ENCODE measurements at regions not wholly inside any gene's neighbourhood (a gene's known extent, or its start where the extent isn't known, plus 50 kb on each side); places are given as distances from the start of the nearest gene placed in this dataset.
"Not testable (repeated sequence)": the region's sequence is repeated elsewhere in the genome, so short reads cannot be mapped to it uniquely, and the experiment has no call there.

DNA sequence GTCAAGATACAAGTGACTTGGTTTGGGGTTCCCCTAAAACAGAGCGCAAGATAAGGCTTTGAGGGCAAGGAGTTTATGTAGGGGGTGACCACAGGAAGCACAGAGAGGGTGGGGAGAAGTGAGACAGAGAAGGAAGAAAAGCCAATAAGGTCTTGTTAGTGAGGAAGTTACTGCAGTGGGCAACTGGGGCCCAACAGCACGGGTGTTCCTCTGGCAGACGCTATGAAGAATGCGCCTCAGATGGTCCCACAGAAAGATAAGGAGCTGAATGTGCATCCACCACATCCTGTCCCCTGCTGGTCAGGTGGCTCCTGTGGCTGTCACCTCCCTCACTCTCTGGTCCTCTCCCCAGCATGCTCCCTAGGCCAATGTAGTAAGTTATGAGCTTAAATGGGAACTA, 333.5 kb downstream of the TSHZ3 start:
- no peak for DNase-seq

DNA sequence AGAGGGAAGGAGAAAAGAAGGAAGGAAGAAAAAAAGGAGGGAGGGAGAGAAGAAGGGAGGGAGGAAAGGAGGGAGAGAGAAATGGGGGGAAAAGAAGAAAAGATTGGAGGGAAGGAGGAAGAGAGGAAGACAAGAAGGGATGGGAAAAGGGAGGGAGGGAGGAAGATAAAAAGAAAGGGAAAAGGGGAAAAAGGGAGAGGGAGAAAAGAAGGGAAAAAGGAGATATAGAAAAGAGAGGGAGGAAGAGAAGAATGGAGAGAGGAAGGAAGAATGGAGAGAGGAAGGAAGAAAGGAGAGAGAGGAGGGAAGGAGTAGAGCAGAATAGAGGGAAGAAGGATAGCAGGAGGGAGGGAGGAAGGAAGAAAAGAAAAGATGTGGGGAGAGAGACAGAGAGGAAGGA, 334.6 kb downstream of the TSHZ3 start:
- no peak for DNase-seq

GRCh38 chr19:31013384-31014020, 335.7 kb downstream of the TSHZ3 start:
- DNase-seq = no peak

DNA sequence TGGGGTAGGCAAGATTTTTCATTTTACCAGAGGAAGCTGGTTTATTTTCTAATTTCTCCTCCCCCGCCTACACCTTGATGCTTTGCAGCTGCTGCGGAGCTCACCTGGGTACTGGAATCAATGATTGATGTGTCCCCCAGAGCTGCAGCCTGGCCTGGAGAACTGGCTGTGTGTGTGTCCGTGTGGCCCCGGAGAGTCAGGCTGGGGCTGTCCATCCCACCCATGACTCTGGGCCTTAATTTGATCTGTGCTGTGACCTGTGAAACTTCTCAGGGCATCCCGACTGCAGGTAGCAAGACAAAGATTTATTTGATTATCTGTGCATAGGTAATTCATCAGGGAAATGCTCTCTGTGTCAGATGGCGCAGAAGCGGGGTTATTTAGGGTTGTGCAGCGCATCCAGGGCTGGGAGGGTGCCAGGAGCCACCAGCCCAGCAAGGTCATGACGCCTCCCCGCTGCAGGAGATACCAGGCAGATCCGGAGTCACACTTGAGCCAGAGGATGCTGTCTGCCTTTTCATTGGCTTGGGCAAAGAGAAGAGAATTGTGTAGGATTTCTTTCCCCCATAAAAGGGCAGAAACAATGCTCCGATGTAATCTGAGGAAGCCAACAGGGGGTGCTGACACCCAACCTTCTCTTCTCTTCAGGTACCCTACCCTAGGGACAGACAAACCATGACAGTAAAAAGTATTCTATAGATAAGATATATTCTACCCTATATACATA, 346.6 kb downstream of the TSHZ3 start:
- DNase-seq = no peak

- no peak for DNase-seq
Measured at GRCh38 chr19:31001991-31002390, 347.2 kb downstream of the TSHZ3 start.

GRCh38 chr19:31000913-31001312, 348.3 kb downstream of the TSHZ3 start:
- DNase-seq = no peak

GRCh38 chr19:30999726-31000125, 349.5 kb downstream of the TSHZ3 start:
- no peak for DNase-seq

- no peak for DNase-seq
Measured at GRCh38 chr19:30997222-30997621, 352.0 kb downstream of the TSHZ3 start.

GRCh38 chr19:30978639-30979038, 370.6 kb downstream of the TSHZ3 start:
- no peak for DNase-seq

GRCh38 chr19:30969591-30969990, 379.6 kb downstream of the TSHZ3 start:
- DNase-seq = no peak

- DNase-seq = no peak
Measured at GRCh38 chr19:30968841-30969399, 380.3 kb downstream of the TSHZ3 start.

GRCh38 chr19:30968210-30968609, 381.0 kb downstream of the TSHZ3 start:
- DNase-seq = no peak

GRCh38 chr19:30966486-30966885, 382.8 kb downstream of the TSHZ3 start:
- no peak for DNase-seq

DNA sequence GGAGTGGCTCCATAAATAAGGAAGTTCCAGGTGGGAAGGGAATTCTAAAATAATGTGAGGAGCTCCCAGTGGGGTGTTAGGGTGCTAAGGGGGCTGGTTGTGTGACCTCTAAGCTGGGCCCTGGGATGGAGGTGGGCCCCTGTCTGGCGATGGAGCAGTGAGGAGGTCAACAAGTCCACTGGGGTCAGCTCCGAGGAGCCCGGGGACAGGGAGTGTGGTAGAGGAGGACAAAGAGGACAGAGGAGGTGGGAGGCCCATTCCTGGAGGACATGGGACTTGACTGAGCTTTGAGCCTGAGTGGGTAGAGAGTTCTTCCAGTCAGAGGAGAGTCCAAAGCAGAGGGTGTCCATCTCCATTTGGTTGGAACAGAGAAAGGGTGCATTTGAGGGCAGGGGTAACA, 390.2 kb downstream of the TSHZ3 start:
- no peak for DNase-seq

- DNase-seq = no peak
Measured at GRCh38 chr19:30955112-30956104, 393.8 kb downstream of the TSHZ3 start.

DNA sequence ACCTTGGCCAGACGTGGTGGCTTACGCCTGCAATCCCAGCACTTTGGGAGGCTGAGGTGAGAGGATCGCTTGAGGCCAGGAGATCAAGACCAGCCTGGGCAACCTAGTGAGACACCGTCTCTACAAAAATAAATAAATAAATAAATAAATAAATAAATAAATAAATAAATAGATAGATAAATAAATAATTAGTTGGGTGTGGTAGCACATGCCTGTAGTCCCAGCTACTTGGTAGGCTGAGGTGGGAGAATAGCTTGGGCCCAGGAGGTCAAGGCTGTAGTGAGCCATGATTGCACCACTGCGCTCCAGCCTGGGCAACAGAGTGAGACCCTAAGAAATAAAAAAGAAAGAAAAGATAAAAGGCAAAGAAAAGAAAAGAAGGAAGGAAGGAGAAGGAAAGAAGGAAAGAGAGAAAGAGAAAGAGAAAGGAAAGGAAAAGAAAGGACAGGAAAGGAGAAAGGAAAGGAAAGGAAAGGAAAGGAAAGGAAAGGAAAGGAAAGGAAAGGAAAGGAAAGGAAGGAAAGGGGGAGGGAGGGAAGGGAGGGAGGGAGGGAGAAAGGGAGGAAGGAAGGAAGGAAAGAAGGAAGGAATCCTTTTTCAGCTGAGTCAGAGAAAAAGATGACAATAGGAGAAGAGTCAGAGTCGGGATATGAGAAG, 404.8 kb downstream of the TSHZ3 start:
- DNase-seq = not testable (repeated sequence)

- DNase-seq = no peak
Measured at GRCh38 chr19:30943101-30943843, 406.0 kb downstream of the TSHZ3 start.

GRCh38 chr19:30942636-30943035, 406.6 kb downstream of the TSHZ3 start:
- no peak for DNase-seq

DNA sequence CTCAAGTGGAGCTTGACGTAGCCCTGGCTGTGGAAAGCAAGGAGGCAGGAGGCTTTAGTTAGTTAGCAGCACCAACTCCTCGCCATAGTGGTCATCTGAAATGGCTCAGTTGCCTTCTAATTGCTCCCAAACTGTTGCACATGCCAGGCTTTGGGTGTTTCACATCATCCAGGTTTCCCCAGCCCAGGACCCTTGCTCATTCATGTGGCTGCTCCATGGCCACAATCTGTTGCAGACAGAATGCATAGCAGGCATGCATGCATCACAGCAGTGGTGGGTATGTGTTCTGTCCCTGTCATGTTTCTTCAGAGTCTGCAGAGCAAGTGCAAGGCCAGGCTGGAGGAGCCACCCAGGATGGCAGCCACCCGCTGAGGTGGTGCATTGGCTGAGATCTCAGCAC, 407.6 kb downstream of the TSHZ3 start:
- no peak for DNase-seq

DNA sequence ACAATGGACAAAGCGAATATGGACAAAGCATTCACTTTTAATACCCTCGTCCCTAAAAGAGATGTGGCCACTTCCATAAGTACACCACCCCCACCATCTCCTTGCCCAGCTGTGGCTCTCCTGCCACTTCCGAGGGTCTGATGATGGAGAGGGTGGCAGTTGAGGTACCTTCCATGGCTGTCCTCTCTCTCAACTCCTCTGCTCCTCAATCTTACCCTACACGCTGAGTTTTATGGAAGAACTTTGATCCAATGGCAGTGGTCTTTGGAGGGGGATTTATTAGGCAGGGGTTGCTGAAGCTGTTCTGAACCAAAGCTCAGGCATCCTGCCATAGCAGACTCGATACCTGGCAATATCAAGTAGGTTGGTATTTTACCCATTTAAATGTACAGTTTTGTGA, 413.0 kb downstream of the TSHZ3 start:
- DNase-seq = no peak

- no peak for DNase-seq
Measured at GRCh38 chr19:30935146-30935545, 414.1 kb downstream of the TSHZ3 start.

DNA sequence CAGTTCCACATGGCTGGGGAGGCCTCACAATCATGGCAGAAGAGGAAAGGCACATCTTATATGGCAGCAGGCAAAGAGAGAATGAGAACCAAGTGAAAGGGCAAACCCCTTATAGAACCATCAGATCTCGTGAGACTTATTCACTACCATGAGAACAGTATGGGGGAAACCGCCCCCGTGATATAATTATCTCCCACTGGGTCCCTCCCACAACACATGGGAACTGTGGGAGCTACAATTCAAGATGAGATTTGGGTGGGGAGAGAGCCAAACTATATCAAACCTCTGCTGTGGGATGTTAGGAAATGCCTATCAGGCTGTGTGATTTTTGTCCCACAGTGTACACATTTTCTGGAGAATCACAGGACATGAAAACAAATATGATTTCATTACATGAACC, 415.8 kb downstream of the TSHZ3 start:
- not testable (repeated sequence) for DNase-seq
